ENCODE measurements at regions not wholly inside any gene's neighbourhood (a gene's known extent, or its start where the extent isn't known, plus 50 kb on each side); places are given as distances from the start of the nearest gene placed in this dataset.
"Not testable (repeated sequence)": the region's sequence is repeated elsewhere in the genome, so short reads cannot be mapped to it uniquely, and the experiment has no call there.

DNA sequence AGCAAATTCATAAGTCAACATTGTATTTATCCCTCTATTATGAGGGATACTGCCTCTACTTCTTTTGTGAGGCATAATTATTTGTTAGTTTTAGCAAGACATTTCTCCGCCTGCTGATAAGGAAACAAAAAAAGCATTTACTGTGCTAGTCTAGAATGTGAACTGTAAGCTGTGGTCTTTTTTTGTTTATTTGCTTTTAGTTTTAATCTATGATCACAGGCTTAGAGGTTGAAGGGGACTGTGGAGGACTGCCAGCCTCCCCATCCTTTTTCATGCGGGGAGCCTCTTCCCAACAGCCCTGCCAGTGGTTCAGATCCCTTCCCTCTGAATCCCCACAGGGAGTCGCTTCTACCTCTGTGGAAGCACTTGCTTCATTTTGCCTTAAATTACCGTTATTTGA, 331.0 kb upstream of the ROPN1 start:
- DNase-seq, result no peak

DNA sequence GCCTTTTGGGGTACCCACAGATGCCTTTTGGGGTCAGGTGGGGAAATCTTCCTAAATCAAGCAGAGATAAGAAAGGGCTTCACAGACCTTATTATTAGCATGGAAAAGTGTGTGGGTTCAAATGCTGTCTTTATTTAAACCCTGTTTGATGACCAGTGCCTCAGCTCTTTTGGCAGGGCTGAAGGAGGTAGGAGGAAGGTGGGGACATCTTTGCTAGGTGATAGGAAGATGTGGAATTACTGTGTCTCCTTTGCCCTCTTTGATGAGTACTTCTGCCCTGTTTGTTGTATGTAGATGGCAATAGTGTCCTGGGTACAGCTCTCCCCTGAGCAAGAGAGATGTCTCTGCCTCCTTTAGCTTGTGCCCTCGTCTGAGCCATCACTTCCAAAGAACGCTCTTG, 333.3 kb upstream of the ROPN1 start:
- DNase-seq, result no peak

DNA sequence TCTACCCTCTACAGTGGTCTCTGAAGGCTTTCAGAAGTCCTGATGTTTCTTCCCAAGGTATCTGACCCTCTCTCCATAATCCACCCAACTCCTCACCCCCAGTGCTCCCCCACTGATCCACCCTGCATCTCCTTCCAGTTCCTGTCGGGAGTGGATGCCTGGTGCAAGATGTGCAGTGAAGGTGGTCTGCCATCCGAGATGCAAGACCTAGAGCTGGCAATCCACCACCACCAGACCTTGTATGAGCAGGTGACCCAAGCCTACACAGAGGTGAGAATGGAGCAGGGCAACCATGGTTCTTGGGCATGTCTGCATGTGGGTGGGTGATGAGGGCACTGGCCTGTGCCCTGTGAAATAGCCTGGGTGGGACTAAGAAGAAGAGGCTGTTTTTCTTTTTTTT, 337.8 kb upstream of the ROPN1 start:
- no peak for DNase-seq

DNA sequence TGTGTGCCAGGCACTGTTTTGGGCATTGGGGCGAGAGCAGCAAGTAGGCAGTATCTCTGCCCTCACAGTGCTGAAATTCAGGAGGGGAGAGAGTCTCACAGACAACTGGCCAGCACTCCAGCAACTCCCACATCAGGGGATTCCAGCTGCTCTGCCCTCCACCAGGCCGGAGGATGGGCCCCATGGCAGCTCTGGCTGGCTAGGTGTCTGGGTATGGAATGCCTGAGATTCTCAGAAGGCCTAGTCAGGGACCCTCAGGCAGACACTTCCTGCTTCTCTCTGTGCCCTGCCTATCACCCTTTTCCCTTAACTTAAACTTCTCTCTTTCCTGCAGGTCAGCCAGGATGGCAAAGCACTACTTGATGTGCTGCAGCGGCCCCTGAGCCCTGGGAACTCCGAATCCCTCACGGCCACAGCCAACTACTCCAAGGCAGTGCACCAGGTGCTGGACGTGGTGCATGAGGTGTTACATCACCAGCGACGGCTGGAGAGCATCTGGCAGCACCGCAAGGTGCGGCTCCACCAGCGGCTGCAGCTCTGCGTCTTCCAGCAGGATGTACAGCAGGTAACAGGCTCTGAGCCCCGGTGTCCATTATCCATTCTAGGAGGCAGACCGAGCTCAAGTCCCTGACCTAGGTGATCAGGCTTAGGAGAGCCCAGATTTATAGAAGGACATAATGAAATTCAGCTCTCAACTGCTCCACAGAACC, 342.2 kb upstream of the ROPN1 start:
- DNase-seq, result no peak

DNA sequence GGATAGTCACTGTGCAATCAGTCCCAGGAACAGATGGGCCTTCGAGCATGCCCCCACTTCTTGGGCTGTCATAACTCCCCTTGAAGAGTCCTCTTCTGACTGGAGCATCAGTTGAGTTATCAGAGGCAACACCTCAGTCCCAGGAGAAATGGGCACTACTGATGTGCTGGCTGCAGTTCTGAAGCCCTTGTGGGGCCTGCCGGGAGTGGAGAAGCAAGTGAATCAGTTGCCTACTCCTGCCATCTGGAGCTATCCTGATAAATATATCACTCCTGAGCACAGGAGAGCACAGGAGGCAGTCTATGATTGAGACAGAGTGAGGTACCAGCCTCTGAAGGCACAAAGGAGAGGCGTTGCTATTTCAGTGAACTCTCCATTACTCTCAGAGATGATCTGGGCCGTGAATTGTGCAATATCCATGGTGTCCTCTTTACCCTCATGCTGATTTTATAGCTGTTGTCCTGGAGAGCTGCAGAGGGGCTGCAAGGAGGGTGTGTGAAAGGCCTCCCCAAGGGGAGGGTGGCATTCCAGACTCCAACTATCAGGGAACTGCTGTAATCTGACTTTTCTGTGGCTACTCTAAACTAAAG, 344.2 kb upstream of the ROPN1 start:
- no peak for DNase-seq

DNA sequence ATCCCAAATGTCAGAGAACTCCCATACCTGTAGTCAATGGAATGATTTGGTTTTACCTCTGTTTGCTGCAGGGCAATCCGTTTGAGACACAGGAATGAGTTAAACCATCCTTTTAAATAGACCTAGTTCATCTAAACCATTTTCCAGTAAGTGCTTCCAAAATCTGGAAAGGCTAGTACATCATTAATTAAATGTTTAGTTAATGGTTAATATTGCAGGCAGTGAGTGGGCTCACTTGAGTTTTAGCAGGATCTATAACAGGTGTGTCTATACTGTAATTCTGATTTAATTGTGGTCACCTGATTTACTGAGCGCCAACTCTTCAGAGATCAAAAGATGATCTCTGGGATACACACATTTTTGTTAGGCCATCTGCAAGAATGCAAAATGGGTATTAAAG, 353.9 kb upstream of the ROPN1 start:
- DNase-seq, result no peak

DNA sequence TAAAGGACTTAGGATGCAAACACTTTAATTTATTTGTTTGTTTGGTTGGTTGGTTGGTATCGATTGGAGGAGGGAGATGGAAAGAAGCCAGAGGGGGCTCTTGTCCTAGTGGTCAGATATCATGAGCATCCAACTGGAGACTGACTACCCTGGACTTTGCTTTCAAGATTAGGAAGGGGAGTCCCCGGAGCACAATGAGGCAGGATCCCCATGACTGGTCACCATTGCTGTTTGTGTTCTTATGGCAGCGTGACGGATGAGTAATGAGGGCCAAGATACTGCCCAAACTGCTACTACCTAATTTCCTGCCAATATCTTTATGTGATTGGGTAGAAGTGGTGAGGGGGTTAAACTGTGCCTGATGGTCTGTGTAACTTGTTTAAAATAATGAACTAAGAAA, 354.6 kb upstream of the ROPN1 start:
- DNase-seq, result no peak

DNA sequence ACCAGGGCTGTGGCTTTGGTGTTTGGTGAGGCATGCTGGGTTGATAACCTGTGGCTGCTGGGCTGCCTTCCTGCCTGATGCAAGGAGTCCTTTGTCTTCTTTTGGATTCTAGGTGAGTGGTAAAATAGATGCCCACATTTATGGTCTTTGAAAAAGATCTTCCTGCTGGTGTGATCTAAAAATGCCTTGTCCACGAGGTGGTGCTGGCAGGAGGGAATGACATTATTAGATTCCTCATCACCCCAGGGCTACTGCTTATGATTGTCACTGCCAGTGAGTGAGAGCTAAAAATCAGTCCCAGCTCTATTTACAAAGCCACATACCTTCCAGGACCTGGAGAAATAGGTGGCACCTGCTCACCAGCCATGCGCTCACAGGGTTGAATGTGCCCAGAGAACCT, 355.5 kb upstream of the ROPN1 start:
- DNase-seq, result no peak

DNA sequence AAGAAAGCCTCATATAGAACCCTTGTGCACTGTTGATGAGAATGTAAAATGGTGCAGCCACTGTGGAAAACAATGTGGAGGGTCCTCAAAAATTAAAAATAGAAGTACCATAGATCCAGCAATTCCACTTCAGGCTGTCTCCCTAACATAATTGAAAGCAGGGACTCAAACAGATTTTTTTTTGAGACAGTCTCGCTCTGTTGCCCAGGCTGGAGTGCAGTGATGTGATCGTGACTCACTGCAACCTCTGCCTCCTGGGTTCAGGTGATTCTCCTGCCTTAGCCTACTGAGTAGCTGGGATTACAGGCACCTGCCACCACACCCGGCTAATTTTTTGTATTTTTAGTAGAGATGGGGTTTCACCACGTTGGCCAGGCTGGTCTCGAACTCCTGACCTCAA, 356.6 kb upstream of the ROPN1 start:
- DNase-seq, result not testable (repeated sequence)

DNA sequence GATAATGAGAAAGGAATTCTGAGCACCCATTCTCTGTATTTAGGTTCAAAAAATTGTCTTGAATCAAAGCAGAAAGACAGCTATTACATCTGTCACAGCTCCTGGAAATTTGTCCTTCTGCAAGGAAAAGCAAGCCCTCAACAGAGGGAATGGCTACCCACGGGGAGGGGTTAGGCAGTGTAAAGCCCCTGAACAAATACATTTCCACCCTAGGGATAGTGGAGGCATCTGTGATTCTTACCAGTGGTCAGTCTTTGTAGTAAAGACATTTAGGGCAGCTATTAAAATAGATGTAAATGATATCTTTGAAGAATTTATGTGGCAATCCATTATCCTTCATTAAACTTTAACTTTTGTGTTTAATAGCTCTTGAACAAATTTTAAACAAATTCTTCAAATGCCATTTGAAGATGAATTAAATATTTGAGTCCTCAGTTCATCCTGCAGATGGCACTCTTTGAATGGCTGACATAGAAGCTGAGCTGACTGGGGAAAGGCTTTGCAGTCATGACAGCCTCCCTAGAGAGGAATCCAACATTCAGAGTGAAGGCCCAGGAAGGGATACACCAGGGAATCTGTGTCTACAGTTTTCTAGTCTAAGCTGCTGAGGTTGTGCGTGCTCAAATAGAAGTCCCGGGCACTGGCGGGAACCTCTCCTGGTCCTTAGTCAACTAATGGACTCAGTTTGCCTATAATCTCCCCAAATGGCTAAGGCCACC, 359.7 kb upstream of the ROPN1 start:
- no peak for DNase-seq

DNA sequence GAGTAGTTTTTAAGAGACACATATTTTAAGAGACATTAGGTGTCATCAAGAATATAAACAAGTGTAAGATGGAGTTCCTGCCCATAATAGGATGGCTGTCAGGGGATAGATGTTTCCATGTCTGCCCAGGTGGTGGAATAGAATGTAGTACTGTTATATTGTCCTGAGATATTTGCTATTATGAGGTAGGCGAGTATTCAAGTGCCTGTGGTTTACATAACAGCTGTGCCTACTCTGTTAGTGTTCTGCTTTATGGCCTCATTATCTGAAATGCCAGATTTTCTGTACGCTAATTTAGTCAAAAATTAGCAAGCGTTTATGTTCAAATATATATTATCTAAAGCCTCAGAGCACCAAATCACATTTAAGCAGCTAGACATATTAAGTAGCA, 360.2 kb upstream of the ROPN1 start:
- DNase-seq, result no peak

DNA sequence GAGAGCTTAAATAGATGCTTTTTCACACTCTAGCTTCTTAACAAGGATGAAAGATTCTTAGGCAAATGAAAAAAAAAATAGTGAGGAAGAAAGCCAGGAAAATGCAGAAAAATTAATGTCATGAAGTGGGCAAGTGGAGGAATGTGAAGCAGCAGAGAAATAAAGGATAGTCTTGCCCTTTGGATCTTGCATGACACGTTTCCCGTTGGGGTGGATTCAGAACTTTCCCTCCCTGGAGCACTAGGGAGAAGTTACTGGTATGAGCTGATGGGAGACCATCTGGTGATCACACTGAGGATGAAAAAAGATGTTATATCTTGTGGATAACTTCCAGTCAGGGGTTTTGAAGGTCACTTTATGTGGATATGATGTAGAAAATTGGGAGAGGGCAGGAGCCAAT, 361.8 kb upstream of the ROPN1 start:
- no peak for DNase-seq

DNA sequence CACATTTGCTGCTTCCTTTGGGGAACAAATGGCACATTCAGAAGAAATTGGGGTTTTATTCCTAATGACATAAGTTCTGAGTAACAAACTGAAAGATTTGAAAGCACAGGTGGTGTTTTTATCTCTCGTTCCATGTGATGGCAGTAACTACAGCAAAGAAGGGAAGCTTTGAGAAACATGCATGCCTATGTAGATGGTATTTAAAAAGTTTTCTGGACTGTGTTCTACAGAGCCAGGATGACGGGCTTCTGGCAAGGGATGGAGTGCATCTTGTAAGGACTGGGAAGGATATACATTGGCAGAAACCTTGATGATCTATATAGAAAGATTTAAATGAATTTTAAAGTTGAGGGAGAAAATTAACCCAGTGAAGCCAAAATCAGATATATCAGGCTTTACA, 362.2 kb upstream of the ROPN1 start:
- DNase-seq, result no peak

DNA sequence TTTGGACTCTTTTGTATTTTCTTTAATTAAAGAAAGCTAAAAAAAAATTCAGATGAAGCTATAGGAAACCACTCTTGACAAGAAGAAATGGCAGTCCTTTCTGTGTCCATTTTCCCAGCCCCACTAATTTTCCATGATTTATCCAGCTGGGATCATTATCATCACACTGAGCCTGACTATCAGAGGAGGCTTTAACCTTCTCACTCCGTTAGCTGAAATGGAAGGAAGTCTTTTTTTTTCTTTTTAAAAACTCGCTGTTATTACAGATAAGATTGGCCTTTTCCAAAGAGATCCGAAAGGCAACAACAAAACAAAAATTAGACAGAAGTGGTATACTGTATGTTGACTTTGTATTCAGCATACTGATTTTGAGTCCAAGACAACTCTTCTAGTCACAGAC, 366.2 kb upstream of the ROPN1 start:
- no peak for DNase-seq

DNA sequence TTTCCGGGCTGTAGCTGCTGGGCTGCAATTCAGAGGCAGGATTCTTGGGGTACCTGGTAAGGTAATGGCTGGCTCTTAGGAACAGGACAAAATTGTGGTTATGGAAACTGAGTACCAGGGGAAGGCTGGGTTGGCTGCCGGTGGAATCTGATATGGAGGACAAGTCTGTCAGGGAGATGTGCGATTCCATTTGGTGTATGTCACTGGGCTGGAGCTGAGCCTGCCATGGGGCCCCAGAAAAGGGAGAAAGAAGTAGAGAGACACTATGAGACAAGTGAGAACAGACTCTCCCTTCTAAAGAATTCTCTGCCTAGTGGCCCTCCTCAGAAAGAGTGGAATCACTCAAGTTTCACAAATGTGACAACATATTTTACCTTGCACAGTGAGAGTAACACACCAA, 368.2 kb upstream of the ROPN1 start:
- DNase-seq, result no peak

DNA sequence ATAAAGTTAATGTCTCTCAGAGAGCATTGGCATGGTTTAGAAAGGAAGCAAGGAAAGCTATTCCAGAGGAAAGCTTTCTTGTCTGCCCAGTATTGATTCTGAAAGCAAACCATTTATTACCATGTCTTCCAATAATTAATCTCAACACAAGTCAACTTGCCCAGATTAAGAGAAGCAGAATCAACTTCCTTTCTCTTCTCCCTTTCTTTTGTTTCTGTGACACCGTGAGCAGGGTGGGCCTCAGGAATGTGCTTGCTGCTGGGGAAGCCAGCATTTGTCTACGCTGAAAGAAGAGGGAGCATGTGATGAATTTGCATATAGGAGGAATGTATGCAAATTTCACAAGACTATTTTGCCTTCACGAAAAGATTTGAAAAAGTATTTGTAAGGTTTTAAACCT, 368.6 kb upstream of the ROPN1 start:
- no peak for DNase-seq

DNA sequence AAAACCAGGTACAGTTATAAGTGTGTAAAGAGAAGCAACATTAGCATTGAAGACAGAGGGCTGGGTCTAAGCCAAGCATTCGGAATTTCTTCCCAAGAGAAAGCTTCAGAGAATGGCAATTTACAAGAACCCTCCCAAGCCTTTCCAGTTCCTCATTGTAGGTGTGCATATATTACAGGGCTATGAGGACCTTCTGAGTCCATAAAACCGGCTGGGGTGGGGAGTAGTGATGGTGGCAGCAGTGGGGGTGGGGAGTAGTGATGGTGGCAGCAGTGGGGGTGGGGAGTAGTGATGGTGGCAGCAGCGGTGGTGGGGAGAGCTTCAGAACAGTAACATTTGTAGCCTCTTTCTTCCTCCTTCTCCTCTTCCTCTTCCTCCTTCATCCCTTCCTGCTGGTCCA, 368.7 kb upstream of the UMPS start:
- no peak for DNase-seq

DNA sequence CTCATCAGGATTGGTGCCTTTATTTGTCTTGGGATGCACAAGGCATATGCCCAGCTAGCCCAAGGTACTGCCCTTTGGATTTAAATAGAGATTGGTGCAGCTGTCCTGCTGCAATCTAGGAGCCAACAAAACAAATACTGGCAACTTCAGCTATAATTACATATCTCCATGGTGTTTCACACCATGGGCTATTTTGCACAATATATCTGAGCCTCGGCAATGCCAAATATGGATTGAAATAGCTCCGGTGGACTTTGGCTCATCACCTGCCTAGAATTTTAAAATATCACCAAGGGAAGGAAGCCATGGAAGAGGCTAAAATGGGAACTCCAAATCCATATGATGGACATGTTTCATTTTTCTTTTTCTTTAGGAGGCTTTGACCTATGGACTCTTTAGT, 367.8 kb upstream of the UMPS start:
- no peak for DNase-seq

DNA sequence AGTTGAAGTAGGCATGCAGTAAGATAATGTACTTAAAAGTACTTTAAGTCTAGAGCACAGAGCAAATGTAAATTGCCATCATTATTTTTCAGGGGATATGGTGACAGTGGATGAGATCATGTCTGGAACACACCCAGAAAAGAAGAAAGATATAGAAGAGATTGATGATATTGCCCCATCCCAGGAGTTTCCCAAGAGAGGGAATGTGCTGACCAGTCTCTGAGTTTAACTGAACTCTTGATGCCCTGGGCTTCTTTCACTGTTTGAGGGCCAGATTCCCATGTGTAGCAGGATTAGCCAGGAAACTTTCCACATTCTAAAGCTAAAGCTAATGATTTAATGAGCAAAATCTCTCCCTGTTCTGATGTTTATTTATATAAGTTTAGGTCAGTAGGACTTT, 366.8 kb upstream of the UMPS start:
- no peak for DNase-seq

DNA sequence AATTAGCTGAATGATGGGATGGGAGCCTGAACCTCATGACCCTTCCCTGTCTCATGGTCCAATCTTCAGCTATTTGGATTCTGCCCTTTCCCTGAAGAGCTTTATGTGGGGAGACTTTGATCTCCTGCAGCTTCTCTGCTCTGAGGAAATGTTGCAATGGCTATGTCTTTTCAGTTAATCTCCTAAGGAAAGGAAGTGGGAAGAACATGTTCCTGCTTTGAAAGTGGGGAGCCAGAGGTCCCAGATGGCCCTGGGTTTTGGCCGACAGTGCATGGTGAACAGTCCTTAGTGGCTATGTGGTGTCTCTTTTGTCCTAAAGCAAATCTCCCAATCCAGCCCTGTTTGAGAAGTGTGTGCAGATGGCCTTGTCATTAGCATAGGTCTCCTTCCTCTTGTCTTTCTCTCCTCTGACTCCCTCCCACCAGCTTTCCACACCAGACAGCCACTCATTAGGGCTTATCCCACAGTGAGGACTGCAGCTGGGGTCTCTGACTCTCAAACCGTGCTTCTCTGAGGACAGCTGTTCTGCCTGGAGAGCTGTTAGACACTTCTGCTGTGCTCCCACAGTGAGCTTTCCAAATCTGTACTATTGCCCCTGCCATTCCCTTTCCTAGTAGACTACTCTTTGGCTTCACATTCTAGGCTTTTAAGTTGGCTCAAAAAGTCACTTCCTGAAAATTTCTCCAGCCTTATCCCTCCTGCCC, 365.8 kb upstream of the UMPS start:
- DNase-seq, result no peak

DNA sequence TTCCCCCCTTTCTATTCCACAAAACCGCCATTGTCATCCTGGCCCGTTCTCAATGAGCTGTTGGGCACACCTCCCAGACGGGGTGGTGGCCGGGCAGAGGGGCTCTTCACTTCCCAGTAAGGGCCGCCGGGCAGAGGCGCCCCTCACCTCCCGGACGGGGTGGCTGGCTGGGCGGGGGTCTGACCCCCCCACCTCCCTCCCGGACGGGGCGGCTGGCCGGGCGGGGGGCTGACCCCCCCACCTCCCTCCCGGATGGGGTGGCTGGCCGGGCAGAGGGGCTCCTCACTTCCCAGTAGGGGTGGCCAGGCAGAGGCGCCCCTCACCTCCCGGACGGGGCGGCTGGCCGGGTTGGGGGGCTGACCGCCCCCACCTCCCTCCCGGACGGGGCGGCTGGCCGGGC, 363.6 kb upstream of the UMPS start:
- DNase-seq, result not testable (repeated sequence)

DNA sequence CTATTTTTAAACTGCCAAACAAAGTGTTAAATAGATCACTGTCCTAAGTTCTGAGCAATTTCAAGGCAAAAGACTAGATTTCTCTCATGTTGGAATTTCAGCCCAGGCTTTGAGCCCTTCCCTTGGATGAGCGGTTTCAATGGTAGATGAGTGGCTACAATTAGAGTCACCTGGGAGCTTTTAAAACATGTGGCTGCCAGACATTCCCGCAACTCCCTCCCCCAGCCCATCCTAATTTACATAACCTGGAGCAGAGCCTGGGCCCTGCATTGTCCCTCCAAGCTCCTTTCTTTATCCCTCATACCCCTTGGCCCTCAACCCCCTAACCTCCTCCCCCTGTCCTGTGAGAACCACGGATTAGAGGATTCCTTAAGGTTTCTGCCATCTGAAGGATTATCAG, 357.5 kb upstream of the UMPS start:
- DNase-seq, result no peak

DNA sequence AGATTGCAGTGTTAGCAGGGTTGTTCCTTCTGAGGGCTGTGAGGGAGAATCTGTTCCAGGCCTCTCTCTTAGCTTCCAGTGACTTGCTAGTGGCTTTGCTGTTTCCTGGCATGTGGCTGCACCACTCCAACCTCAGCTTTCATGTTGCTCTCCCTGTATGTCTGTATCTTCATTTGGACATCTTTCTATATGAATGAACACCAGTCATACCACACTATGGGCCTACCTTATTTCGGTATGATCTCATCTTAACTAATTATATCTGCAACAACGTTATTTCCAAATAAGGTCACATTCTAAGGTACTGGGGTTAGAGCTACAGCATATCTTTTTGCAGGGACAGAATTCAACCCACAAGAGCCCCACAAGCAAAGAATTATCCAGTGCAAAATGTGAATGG, 356.7 kb upstream of the UMPS start:
- DNase-seq, result no peak

DNA sequence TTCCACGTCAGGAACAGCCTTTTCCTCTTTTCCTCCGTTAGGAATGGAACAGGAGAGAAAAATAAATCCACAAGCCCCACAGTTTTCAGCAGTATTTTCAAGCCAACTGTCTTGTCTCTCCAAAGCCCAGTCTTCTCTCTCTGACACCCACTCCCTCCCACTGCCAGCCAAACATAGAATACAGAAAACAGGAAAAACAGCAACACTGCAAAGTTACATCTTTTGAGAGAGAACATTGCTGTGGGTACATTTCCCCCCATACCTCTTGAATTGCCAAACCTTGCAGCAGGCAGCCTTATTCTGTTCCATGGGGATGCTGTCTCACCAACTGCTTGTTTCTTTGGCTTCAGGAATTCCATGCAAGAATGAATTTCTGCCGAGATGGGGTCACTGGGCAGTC, 355.7 kb upstream of the UMPS start:
- no peak for DNase-seq

Data from CD4-positive, alpha-beta T cell treated with Interleukin-21 for 1 hour (primary cell).